ENCODE measurements at regions not wholly inside any gene's neighbourhood (a gene's known extent, or its start where the extent isn't known, plus 50 kb on each side); places are given as distances from the start of the nearest gene placed in this dataset.
A peak's percentile ranks its signal among the peaks of the same experiment; 100 is the strongest.

- DNase-seq (ENCODE audit: low spot score in 2 of 2, unreplicated experiment in 2 of 2): no peak
- Mint-ChIP-seq H3K27me3 (ENCODE audit: low read depth) (no peaks in the 10 kb centered on the region), H3K9me3 (no peaks in the 10 kb centered on the region), H3K27ac (peak overlapping the region; percentile 7), H3K36me3 (peaks cover 21% of the 10 kb centered on the region), H3K4me3 (no peak overlapping the region), H3K4me1 (peaks cover 26% of the 10 kb centered on the region)
- TF ChIP-seq, protein P1, sequence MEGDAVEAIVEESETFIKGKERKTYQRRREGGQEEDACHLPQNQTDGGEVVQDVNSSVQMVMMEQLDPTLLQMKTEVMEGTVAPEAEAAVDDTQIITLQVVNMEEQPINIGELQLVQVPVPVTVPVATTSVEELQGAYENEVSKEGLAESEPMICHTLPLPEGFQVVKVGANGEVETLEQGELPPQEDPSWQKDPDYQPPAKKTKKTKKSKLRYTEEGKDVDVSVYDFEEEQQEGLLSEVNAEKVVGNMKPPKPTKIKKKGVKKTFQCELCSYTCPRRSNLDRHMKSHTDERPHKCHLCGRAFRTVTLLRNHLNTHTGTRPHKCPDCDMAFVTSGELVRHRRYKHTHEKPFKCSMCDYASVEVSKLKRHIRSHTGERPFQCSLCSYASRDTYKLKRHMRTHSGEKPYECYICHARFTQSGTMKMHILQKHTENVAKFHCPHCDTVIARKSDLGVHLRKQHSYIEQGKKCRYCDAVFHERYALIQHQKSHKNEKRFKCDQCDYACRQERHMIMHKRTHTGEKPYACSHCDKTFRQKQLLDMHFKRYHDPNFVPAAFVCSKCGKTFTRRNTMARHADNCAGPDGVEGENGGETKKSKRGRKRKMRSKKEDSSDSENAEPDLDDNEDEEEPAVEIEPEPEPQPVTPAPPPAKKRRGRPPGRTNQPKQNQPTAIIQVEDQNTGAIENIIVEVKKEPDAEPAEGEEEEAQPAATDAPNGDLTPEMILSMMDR (IDR thresholded peaks at IDR 0.05; ENCODE audit: unreplicated experiment): no peak
Observed at GRCh38 chr2:236501531-236501930, 68.1 kb upstream of the ACKR3 start.

DNA sequence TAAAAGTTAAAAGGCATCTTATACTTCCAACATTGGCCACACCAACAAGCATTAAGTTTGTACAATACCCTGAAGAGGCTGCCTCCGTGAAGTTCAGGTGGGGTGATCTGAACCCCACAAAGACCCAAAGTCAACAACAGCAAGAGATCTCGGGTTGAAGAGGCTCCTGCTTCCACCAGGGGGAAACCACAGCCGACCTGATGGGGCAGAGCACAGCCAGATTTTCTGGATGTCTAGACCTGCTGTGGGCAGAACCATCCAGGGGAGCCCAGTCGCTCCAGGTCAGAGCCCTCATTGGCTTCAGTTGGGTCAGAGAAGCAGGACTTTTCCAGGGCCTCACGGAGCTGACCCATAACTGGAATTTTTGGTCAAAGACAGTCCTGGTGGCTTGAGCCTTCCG is 66.5 kb upstream of the ACKR3 start:
- Mint-ChIP-seq H3K4me3 (no peak overlapping the region), H3K27ac (no peak overlapping the region), H3K4me1 (peaks cover 36% of the 10 kb centered on the region), H3K9me3 (no peaks in the 10 kb centered on the region), H3K27me3 (ENCODE audit: low read depth) (no peaks in the 10 kb centered on the region), H3K36me3 (peaks cover 14% of the 10 kb centered on the region)
- TF ChIP-seq, protein P1 (IDR thresholded peaks at IDR 0.05; ENCODE audit: unreplicated experiment): no peak
- DNase-seq (ENCODE audit: low spot score in 2 of 2, unreplicated experiment in 2 of 2): no peak

GRCh38 chr2:236503583-236503982 is 66.0 kb upstream of the ACKR3 start:
- H3K4me3 Mint-ChIP-seq: no peak overlapping the region
- H3K4me1 Mint-ChIP-seq: peaks cover 36% of the 10 kb centered on the region
- DNase-seq (ENCODE audit: low spot score in 2 of 2, unreplicated experiment in 2 of 2): no peak
- no peaks in the 10 kb centered on the region for H3K27me3 Mint-ChIP-seq (ENCODE audit: low read depth)
- no peaks in the 10 kb centered on the region for H3K9me3 Mint-ChIP-seq
- TF ChIP-seq, protein P1 (IDR thresholded peaks at IDR 0.05; ENCODE audit: unreplicated experiment): no peak
- no peak overlapping the region for H3K27ac Mint-ChIP-seq
- peaks cover 14% of the 10 kb centered on the region for H3K36me3 Mint-ChIP-seq

- Mint-ChIP-seq H3K36me3 (peaks cover 12% of the 10 kb centered on the region), H3K4me1 (peaks cover 36% of the 10 kb centered on the region), H3K4me3 (no peak overlapping the region), H3K27ac (no peak overlapping the region), H3K9me3 (no peaks in the 10 kb centered on the region), H3K27me3 (ENCODE audit: low read depth) (no peaks in the 10 kb centered on the region)
- TF ChIP-seq, protein P1 (IDR thresholded peaks at IDR 0.05; ENCODE audit: unreplicated experiment): no peak
- no peak for DNase-seq (ENCODE audit: low spot score in 2 of 2, unreplicated experiment in 2 of 2)
Observed at GRCh38 chr2:236505041-236505440, 64.6 kb upstream of the ACKR3 start.

GRCh38 chr2:236505648-236506047 is 64.0 kb upstream of the ACKR3 start:
- no peaks in the 10 kb centered on the region for H3K27me3 Mint-ChIP-seq (ENCODE audit: low read depth)
- no peak for DNase-seq (ENCODE audit: low spot score in 2 of 2, unreplicated experiment in 2 of 2)
- no peaks in the 10 kb centered on the region for H3K9me3 Mint-ChIP-seq
- peaks cover 39% of the 10 kb centered on the region for H3K4me1 Mint-ChIP-seq
- H3K36me3 Mint-ChIP-seq: peaks cover 12% of the 10 kb centered on the region
- TF ChIP-seq, protein P1 (IDR thresholded peaks at IDR 0.05; ENCODE audit: unreplicated experiment): no peak
- H3K4me3 Mint-ChIP-seq: no peak overlapping the region
- no peak overlapping the region for H3K27ac Mint-ChIP-seq
